K562 (cell line): ENCODE measurements at regions not wholly inside any gene's neighbourhood (a gene's known extent, or its start where the extent isn't known, plus 50 kb on each side); places are given as distances from the start of the nearest gene placed in this dataset.

Experiments
- ILK ChIP-seq: fragments of 450-650 bp; IDR thresholded peaks from 2 replicates; pipeline ENCODE4 v1.6.1; 2016; ENCODE audit warnings: missing genetic modification characterization, low read depth, mild to moderate bottlenecking, missing compliant biosample characterization, moderate library complexity, borderline replicate concordance
- KLF10 ChIP-seq: fragments of 250-450 bp; sonication (Bioruptor Pico); IDR thresholded peaks from 2 replicates; pipeline ENCODE4 v1.6.1; 2021; ENCODE audit warnings: matching md5 sums
- MYC ChIP-seq, 2 experiments: fragments of 250-450 bp in 1 of 2; sonication (Bioruptor Pico) in 1 of 2; IDR thresholded peaks; 2 replicates each; pipeline versions ENCODE4 v1.5.1 to v1.6.1; 2012 to 2021; ENCODE audit warnings: low read depth in 2 of 2, borderline replicate concordance in 1 of 2, improper control_type of control experiment in 1 of 2, low read length in 1 of 2, mild to moderate bottlenecking in 1 of 2, moderate library complexity in 1 of 2

DNA sequence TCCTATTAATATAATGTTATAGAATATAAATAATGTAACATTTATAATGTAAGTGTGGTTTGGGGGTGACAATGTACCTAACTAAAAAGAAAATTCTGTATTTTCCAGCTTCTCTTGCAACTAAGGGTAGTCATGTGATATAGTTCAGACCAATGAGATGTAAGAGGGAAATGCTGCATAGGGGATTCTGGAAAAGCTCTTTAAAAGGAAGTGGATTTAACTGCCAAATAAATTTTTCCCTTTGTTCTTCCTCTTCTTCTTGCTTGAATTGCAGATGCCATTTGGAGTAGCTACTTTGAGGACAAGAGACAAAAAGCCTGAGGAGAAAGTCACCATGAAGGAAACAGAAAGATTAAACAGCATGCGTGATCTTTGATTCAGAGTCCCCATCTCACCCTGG lies 194.3 kb downstream of the PTEN start:
- TF ChIP-seq KLF10 (CRISPR knock-in tag): no peak
- no peak for TF ChIP-seq MYC (IDR thresholded peaks at IDR 0.05; ENCODE audit: low read depth, low read length)
- TF ChIP-seq MYC (CRISPR knock-in tag; IDR thresholded peaks at IDR 0.05; ENCODE audit: borderline replicate concordance, low read depth): no peak
- no peak for TF ChIP-seq ILK (tag)
